Upper lobe of left lung (tissue), 6 donors: ENCODE measurements at regions not wholly inside any gene's neighbourhood (a gene's known extent, or its start where the extent isn't known, plus 50 kb on each side); places are given as distances from the start of the nearest gene placed in this dataset.
A peak's percentile ranks its signal among the peaks of the same experiment; 100 is the strongest.

ENCODE experiments used
- ATAC-seq, 2 donors: fragments of 200-7000 bp; cut with Tn5 transposase; one replicate each; pipeline ENCODE4 v1.9.1; 2022; ENCODE audit warnings: mild to moderate bottlenecking in 2 of 2, moderate library complexity in 2 of 2; ENCODE audit not compliant: low FRiP score in 2 of 2
- DNase-seq, 2 donors: peaks; one replicate each; pipeline ENCODE4 v3.0.0-alpha.2; 2019 to 2020
- H3K27ac ChIP-seq, 4 donors: fragments of 200-600 bp; sonication (generic); one replicate each; pipeline ENCODE4 v1.5.1; 2016 to 2019
- H3K27me3 ChIP-seq, 4 donors: fragments of 200-600 bp; sonication (generic); one replicate each; pipeline ENCODE4 v1.5.1; 2017 to 2019
- H3K36me3 ChIP-seq, 4 donors: fragments of 200-600 bp; sonication (generic); one replicate each; pipeline ENCODE4 v1.5.1; 2016 to 2019
- H3K4me1 ChIP-seq, 4 donors: fragments of 200-600 bp; sonication (generic); one replicate each; pipeline ENCODE4 v1.5.1; 2018 to 2019
- H3K4me3 ChIP-seq, 4 donors: fragments of 200-600 bp; sonication (generic); one replicate each; pipeline ENCODE4 v1.5.1; 2017 to 2019; ENCODE audit warnings: mild to moderate bottlenecking in 2 of 4, moderate library complexity in 1 of 4
- H3K9me3 ChIP-seq, 4 donors: fragments of 200-600 bp; sonication (generic); one replicate each; pipeline ENCODE4 v1.5.1; 2018 to 2019
- EP300 ChIP-seq, 4 donors: sonication (generic); formaldehyde crosslinking; IDR thresholded peaks; one replicate each; pipeline ENCODE4 v1.5.1; 2017; ENCODE audit warnings: antibody characterized with exemption in 4 of 4, control low read depth in 2 of 4
- POLR2A ChIP-seq, 4 donors: fragments of 450-650 bp; IDR thresholded peaks; one replicate each; pipeline ENCODE4 v1.5.1; 2016 to 2017; ENCODE audit warnings: antibody characterized with exemption in 4 of 4, mild to moderate bottlenecking in 2 of 4
- POLR2AphosphoS5 ChIP-seq, 2 donors: sonication (generic); formaldehyde crosslinking; IDR thresholded peaks; one replicate each; pipeline ENCODE4 v1.5.1; 2017; ENCODE audit warnings: antibody characterized with exemption in 2 of 2
- WGBS, 2 donors: methylation state at CpG; one replicate each; pipeline ENCODE4 v1.1.5; 2017 to 2018; 5-methylcytosine and 5-hydroxymethylcytosine counted together
- TF ChIP-seq, protein P1 (sequence below), 6 experiments: fragments of 450-650 bp in 4 of 6; fragments of 200-600 bp in 2 of 6; sonication (generic) in 2 of 6; IDR thresholded peaks; one replicate each; pipeline ENCODE4 v1.5.1; 2016 to 2019; ENCODE audit warnings: antibody characterized with exemption in 6 of 6
- donor health status: DM: no; HTN: no; CAD: no; lungs with moderate emphysema.
- donor health status: DM: no; HTN: yes; CAD: no; lungs with severe emphysema.

DNA sequence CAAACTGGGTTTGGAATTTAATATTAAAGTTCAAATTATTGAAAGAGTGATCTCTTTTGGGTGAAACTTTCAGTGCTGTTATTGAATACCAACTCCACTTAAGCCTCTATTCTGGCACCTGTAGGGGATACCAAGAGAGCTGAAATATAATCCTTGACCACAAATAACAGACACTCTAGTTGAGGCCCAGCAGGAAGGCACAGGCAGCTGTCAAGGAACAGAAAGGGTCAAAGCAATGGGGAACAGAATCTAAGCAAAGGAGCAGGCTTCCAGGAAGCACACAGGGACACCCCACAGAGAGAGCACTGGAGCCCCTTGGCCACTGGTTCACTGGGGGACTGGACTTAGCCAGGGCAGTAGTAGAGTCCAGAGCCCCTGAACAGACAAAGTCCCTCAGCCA lies 120.9 kb upstream of the SFSWAP start:
- TF ChIP-seq POLR2AphosphoS5 (IDR thresholded peaks at IDR 0.05) (no peak), POLR2A (IDR thresholded peaks at IDR 0.05) (no peak), EP300 (IDR thresholded peaks at IDR 0.05) (no peak)
- TF ChIP-seq, protein P1, sequence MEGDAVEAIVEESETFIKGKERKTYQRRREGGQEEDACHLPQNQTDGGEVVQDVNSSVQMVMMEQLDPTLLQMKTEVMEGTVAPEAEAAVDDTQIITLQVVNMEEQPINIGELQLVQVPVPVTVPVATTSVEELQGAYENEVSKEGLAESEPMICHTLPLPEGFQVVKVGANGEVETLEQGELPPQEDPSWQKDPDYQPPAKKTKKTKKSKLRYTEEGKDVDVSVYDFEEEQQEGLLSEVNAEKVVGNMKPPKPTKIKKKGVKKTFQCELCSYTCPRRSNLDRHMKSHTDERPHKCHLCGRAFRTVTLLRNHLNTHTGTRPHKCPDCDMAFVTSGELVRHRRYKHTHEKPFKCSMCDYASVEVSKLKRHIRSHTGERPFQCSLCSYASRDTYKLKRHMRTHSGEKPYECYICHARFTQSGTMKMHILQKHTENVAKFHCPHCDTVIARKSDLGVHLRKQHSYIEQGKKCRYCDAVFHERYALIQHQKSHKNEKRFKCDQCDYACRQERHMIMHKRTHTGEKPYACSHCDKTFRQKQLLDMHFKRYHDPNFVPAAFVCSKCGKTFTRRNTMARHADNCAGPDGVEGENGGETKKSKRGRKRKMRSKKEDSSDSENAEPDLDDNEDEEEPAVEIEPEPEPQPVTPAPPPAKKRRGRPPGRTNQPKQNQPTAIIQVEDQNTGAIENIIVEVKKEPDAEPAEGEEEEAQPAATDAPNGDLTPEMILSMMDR (IDR thresholded peaks at IDR 0.05) = no peak
- Histone ChIP-seq H3K4me3 (no peak overlapping the region), H3K36me3 (no peaks in the 10 kb centered on the region), H3K9me3 (peaks cover 0 to 6% (median 3%) of the 10 kb centered on the region in 4 donors), H3K27ac (no peak overlapping the region), H3K27me3 (no peaks in the 10 kb centered on the region), H3K4me1 (no peaks in the 10 kb centered on the region)
- no peak for ATAC-seq
- DNase-seq = no peak

DNA sequence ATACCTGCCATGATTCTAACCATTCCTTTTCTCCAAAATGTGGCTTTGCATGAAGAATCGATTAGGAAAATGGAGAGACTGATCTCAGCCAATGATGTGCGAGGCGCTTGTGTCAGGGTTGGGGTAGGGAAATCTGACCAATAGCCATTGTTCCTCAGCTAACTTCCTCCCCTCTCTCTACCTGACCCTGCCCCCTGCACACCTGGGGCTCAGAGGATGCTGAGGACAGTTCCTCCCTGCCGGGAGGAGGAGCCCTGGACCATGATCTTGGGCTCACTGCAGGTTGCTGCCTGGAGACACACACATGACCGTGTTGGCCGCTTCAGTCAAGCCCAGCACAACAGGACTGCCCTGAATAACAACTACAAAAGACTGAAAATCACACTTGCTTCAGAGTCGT lies 119.8 kb upstream of the SFSWAP start:
- ATAC-seq (no peak), DNase-seq (no peak)
- TF ChIP-seq, protein P1 (IDR thresholded peaks at IDR 0.05) = no peak
- TF ChIP-seq POLR2AphosphoS5 (IDR thresholded peaks at IDR 0.05) = no peak
- 82 to 84% methylated on average over 4 to 7 of the region's 7 CpGs for WGBS, 2 donors
- no peak overlapping the region for H3K4me3 ChIP-seq
- no peaks in the 10 kb centered on the region for H3K27me3 ChIP-seq
- no peak overlapping the region for H3K27ac ChIP-seq
- H3K4me1 ChIP-seq = no peaks in the 10 kb centered on the region
- H3K36me3 ChIP-seq = no peaks in the 10 kb centered on the region
- peaks cover 0 to 6% (median 3%) of the 10 kb centered on the region in 4 donors for H3K9me3 ChIP-seq

DNA sequence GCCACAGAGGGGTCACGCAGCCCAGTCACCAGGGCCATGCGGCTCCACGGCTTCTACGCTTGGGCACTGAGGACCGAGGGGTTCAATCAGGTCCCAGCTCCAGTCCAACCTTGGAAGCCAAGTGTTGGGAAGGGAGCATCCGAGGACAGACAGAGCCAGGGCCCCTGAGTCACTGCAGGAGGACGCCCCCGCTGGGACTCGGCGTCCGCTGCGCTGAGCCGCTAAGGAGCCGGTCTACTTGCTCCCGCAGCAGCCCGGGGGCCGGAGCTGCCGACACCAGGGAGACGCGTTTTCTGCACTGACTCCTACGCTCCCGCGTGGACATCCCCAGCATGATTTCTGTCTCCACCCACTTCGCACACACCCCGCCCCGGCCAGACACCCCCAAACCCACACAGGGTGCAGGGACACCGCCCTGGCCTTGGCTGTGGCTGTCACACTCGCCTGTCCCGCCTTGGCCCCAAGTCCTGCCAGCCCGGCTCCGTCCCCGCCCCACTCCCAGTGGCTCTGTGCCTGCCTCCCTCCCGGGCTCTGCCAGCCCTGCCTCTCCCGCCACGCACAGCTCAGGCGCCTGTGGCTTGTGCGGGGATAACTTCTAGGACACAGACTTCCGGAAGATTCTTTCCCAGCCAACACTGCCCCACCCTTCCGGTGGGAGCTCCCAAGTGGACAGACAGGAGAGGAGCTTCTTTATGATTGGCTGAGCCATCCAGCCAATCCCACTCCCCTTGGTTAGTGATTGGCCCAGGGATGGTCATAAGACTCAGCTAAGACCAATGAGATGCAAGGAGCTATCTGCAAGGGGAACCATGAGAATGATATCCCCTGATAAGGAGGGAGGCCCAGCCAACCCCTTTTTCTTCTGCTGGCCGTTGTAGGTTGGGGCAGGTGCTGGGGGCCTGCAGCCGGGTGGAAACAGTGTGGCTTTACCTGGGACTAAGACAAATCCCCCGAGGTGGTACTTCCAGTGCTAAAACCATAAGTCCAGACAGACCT lies 118.9 kb upstream of the SFSWAP start:
- no peaks in the 10 kb centered on the region for H3K36me3 ChIP-seq
- no peak overlapping the region for H3K27ac ChIP-seq
- H3K4me3 ChIP-seq = no peak overlapping the region
- TF ChIP-seq EP300 (IDR thresholded peaks at IDR 0.05) = no peak
- no peak for TF ChIP-seq POLR2A (IDR thresholded peaks at IDR 0.05)
- TF ChIP-seq, protein P1 (IDR thresholded peaks at IDR 0.05) = no peak
- no peak for TF ChIP-seq POLR2AphosphoS5 (IDR thresholded peaks at IDR 0.05)
- H3K9me3 ChIP-seq = peaks cover 0 to 4% (median 0%) of the 10 kb centered on the region in 4 donors
- H3K4me1 ChIP-seq = no peaks in the 10 kb centered on the region
- WGBS, 2 donors = 93 to 94% methylated on average over 21 to 42 of the region's 42 CpGs
- DNase-seq (peak in 1 of 2 donors; percentile 74), ATAC-seq (peak in 1 of 2 donors; percentile 43)
- no peaks in the 10 kb centered on the region for H3K27me3 ChIP-seq

DNA sequence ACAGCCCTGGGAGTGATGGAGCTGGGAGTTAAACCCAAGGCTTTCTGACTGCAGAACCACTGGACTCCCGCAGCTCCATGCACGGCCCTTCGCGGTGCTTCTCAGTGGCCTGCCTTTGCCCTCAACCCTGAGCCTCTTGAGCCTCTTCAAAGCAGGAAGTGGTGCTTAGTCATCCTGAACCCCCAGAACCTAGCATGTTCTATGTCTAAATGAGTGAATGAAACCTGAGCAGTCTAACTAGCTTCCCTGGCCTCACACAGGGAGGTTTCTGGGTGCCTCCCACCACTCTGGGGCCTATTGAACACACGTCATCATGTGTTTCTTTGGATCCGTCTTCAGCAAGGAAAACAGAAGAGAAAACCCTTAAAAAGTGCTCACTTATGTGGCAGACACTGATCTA lies 117.9 kb upstream of the SFSWAP start:
- Histone ChIP-seq H3K4me3 (no peak overlapping the region), H3K36me3 (no peaks in the 10 kb centered on the region), H3K9me3 (no peaks in the 10 kb centered on the region), H3K27me3 (no peaks in the 10 kb centered on the region), H3K4me1 (no peaks in the 10 kb centered on the region), H3K27ac (no peak overlapping the region)
- no peak for DNase-seq
- 40 to 53% methylated on average over 3 to 6 of the region's 6 CpGs for WGBS, 2 donors
- ATAC-seq = no peak
- TF ChIP-seq, protein P1 (IDR thresholded peaks at IDR 0.05) = no peak
- TF ChIP-seq EP300 (IDR thresholded peaks at IDR 0.05) (no peak), POLR2AphosphoS5 (IDR thresholded peaks at IDR 0.05) (no peak), POLR2A (IDR thresholded peaks at IDR 0.05) (no peak)

DNA sequence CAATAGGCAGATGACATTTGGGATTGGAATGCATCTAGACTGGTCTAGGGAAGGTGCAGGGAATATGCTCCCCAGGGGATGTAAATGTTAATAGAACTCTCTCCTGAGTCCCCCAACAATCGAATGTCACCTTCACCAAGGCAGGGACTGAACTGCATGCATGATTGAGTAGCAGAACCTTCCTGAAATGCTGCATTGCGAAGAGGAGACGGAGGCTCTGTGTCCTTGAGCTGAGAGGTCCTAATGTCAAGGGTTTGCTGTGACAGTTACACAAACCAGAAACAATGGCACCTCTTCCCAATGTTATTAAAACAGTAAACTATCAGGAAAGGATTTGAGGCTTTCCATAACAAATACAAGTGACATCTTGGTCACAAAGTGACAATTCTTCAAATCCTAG lies 117.5 kb upstream of the SFSWAP start:
- no peaks in the 10 kb centered on the region for H3K4me1 ChIP-seq
- DNase-seq (no peak), ATAC-seq (no peak)
- H3K27ac ChIP-seq = no peak overlapping the region
- no peaks in the 10 kb centered on the region for H3K9me3 ChIP-seq
- TF ChIP-seq EP300 (IDR thresholded peaks at IDR 0.05) = no peak
- H3K36me3 ChIP-seq = no peaks in the 10 kb centered on the region
- 61 to 62% methylated on average over 3 of the region's 3 CpGs for WGBS, 2 donors
- H3K27me3 ChIP-seq = no peaks in the 10 kb centered on the region
- no peak overlapping the region for H3K4me3 ChIP-seq
